ENCODE measurements at regions not wholly inside any gene's neighbourhood (a gene's known extent, or its start where the extent isn't known, plus 50 kb on each side); places are given as distances from the start of the nearest gene placed in this dataset.
A peak's percentile ranks its signal among the peaks of the same experiment; 100 is the strongest.

GRCh38 chr6:15121977-15122550 is 123.8 kb upstream of the JARID2 start:
- DNase-seq (no peak), ATAC-seq (no peak)
- H3K9me3 Mint-ChIP-seq = no peaks in the 10 kb centered on the region
- TF ChIP-seq CTCF (IDR thresholded peaks at IDR 0.05) = no peak
- H3K4me3 Mint-ChIP-seq = no peak overlapping the region
- CTCF ChIA-PET = no interaction called here
- H3K27me3 Mint-ChIP-seq = no peaks in the 10 kb centered on the region
- H3K4me1 Mint-ChIP-seq (ENCODE audit: low read depth) = peaks cover 2% of the 10 kb centered on the region
- intact Hi-C loops (cut with micrococcal nuclease) = no loop called here
- H3K36me3 Mint-ChIP-seq (ENCODE audit: low read depth) = no peaks in the 10 kb centered on the region
- H3K27ac Mint-ChIP-seq = no peak overlapping the region
- POLR2A ChIA-PET = interaction anchor here (0.7 to 1.1 kb wide), 2 partner anchors 19 to 20 kb away, joined by 3 to 5 read pairs; no protein-coding TSS in a partner anchor

GRCh38 chr6:15129887-15130286 is 116.0 kb upstream of the JARID2 start:
- Mint-ChIP-seq H3K4me1 (ENCODE audit: low read depth) (peaks cover 35% of the 10 kb centered on the region), H3K4me3 (peak overlapping the region; percentile 0), H3K9me3 (no peaks in the 10 kb centered on the region), H3K27ac (peak overlapping the region; percentile 80), H3K36me3 (ENCODE audit: low read depth) (no peaks in the 10 kb centered on the region), H3K27me3 (no peaks in the 10 kb centered on the region)
- POLR2A ChIA-PET = no interaction called here
- no peak for TF ChIP-seq CTCF (IDR thresholded peaks at IDR 0.05)
- peak; percentile 85 for ATAC-seq
- peak; percentile 42 for DNase-seq
- intact Hi-C loops (cut with micrococcal nuclease) = no loop called here
- CTCF ChIA-PET = interaction anchor here (0.8 to 1.1 kb wide), 2 partner anchors 18 to 26 kb away, joined by 3 read pairs; no protein-coding TSS in a partner anchor

- no peak overlapping the region for H3K27ac Mint-ChIP-seq
- CTCF ChIA-PET = no interaction called here
- no peak for ATAC-seq
Observed at GRCh38 chr6:15131234-15131633, 114.6 kb upstream of the JARID2 start.

GRCh38 chr6:15131651-15132061 is 114.2 kb upstream of the JARID2 start:
- Mint-ChIP-seq H3K9me3 (no peaks in the 10 kb centered on the region), H3K27me3 (no peaks in the 10 kb centered on the region), H3K4me1 (ENCODE audit: low read depth) (peaks cover 35% of the 10 kb centered on the region), H3K36me3 (ENCODE audit: low read depth) (no peaks in the 10 kb centered on the region), H3K4me3 (no peak overlapping the region), H3K27ac (no peak overlapping the region)
- no peak for ATAC-seq
- TF ChIP-seq CTCF (IDR thresholded peaks at IDR 0.05) = no peak
- CTCF ChIA-PET = no interaction called here
- DNase-seq = no peak
- intact Hi-C loops (cut with micrococcal nuclease) = no loop called here
- POLR2A ChIA-PET = no interaction called here

More at GRCh38 chr6:15131234-15131633, 114.6 kb upstream of the JARID2 start:
- no peak for DNase-seq
- TF ChIP-seq CTCF (IDR thresholded peaks at IDR 0.05) = no peak
- H3K9me3 Mint-ChIP-seq = no peaks in the 10 kb centered on the region
- no peaks in the 10 kb centered on the region for H3K27me3 Mint-ChIP-seq
- H3K36me3 Mint-ChIP-seq (ENCODE audit: low read depth) = no peaks in the 10 kb centered on the region
- no peak overlapping the region for H3K4me3 Mint-ChIP-seq
- intact Hi-C loops (cut with micrococcal nuclease) = no loop called here
- POLR2A ChIA-PET = no interaction called here
- H3K4me1 Mint-ChIP-seq (ENCODE audit: low read depth) = peaks cover 35% of the 10 kb centered on the region

GRCh38 chr6:15132167-15132566 is 113.7 kb upstream of the JARID2 start:
- DNase-seq (no peak), ATAC-seq (no peak)
- intact Hi-C loops (cut with micrococcal nuclease) = no loop called here
- ChIA-PET POLR2A (no interaction called here), CTCF (no interaction called here)
- Mint-ChIP-seq H3K36me3 (ENCODE audit: low read depth) (no peaks in the 10 kb centered on the region), H3K9me3 (no peaks in the 10 kb centered on the region), H3K4me1 (ENCODE audit: low read depth) (peaks cover 36% of the 10 kb centered on the region), H3K27me3 (no peaks in the 10 kb centered on the region), H3K27ac (peak overlapping the region; percentile 18), H3K4me3 (no peak overlapping the region)
- TF ChIP-seq CTCF (IDR thresholded peaks at IDR 0.05) = no peak
